22Rv1 (cell line): ENCODE measurements at regions not wholly inside any gene's neighbourhood (a gene's known extent, or its start where the extent isn't known, plus 50 kb on each side); places are given as distances from the start of the nearest gene placed in this dataset.

ENCODE experiments used
- ZFX ChIP-seq: fragments of 450-650 bp; IDR thresholded peaks from 2 replicates; pipeline ENCODE4 v1.6.1; 2017; ENCODE audit warnings: antibody characterized with exemption, borderline replicate concordance
- TF ChIP-seq, protein P1 (sequence below): fragments of 450-650 bp; IDR thresholded peaks from 2 replicates; pipeline ENCODE4 v1.5.1; 2017; ENCODE audit warnings: mild to moderate bottlenecking

DNA sequence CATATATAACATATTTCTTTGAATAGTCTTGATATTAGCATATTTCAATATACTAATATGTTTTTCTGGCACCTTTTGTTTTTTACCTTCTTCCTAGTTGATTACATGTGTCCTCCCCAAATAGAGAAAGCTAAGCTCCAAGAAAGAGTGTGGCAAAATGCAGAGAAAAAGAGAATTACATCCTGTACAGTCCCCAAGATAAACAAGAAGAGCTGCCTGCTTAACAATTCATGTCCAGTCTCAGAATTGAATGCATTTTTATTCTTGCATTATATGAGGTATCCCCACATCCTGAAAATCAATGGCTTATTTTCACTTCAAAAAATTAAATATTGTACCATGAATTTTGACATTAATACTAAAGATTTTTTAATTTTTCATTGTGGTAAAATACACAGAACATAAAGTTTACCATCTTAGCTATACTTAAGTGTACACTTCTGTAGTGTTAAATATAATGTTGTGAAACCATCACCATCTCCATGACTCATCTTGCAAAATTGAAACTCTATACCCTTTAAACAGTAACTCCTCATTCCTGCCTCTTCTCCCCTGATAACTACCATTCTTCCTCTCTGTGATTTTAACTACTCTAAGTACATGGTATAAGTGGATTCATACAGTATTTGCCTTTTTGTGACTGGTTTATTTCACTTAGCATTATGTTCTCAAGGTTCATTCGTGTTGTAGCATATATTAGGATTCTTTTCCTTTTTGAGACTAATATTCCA, 490.3 kb downstream of the COL12A1 start:
- TF ChIP-seq, protein P1, sequence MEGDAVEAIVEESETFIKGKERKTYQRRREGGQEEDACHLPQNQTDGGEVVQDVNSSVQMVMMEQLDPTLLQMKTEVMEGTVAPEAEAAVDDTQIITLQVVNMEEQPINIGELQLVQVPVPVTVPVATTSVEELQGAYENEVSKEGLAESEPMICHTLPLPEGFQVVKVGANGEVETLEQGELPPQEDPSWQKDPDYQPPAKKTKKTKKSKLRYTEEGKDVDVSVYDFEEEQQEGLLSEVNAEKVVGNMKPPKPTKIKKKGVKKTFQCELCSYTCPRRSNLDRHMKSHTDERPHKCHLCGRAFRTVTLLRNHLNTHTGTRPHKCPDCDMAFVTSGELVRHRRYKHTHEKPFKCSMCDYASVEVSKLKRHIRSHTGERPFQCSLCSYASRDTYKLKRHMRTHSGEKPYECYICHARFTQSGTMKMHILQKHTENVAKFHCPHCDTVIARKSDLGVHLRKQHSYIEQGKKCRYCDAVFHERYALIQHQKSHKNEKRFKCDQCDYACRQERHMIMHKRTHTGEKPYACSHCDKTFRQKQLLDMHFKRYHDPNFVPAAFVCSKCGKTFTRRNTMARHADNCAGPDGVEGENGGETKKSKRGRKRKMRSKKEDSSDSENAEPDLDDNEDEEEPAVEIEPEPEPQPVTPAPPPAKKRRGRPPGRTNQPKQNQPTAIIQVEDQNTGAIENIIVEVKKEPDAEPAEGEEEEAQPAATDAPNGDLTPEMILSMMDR, result no peak
- no peak for TF ChIP-seq ZFX
